Activated T-helper 1 cell treated with anti-CD3 and anti-CD28 coated beads, Interleukin-12 subunit alpha, Interleukin-12 subunit beta, Interleukin-2, Interleukin-4 antibody, amounts not matched to agents 30 ng/mL and 10 ng/mL and 1 ng/mL, durations not matched to agents 14 hours and 24 hours and 36 hours (primary cell): ENCODE measurements at regions not wholly inside any gene's neighbourhood (a gene's known extent, or its start where the extent isn't known, plus 50 kb on each side); places are given as distances from the start of the nearest gene placed in this dataset.
"Not testable (repeated sequence)": the region's sequence is repeated elsewhere in the genome, so short reads cannot be mapped to it uniquely, and the experiment has no call there.

Source experiments
- DNase-seq: peaks from one replicate; pipeline ENCODE4 v3.0.0; 2021; ENCODE audit warnings: low spot score
- H3K27ac Mint-ChIP-seq: one replicate; pipeline ENCODE4 v1.8.0; 2021; ENCODE audit warnings: mild to moderate bottlenecking, mixed read lengths
- H3K27me3 Mint-ChIP-seq: one replicate; pipeline ENCODE4 v1.8.0; 2022; ENCODE audit warnings: mild to moderate bottlenecking, moderate library complexity, mixed read lengths; ENCODE audit not compliant: insufficient read depth
- H3K36me3 Mint-ChIP-seq: one replicate; pipeline ENCODE4 v1.8.0; 2021; ENCODE audit warnings: low read depth, mixed read lengths
- H3K4me1 Mint-ChIP-seq: one replicate; pipeline ENCODE4 v1.8.0; 2021; ENCODE audit warnings: low read depth, mixed read lengths
- H3K4me3 Mint-ChIP-seq: one replicate; pipeline ENCODE4 v1.8.0; 2021; ENCODE audit warnings: mild to moderate bottlenecking, moderate library complexity, mixed read lengths
- H3K9me3 Mint-ChIP-seq: one replicate; pipeline ENCODE4 v1.8.0; 2021; ENCODE audit warnings: mixed read lengths
- intact Hi-C: fragments of 100-400 bp; cut with micrococcal nuclease; formaldehyde crosslinking; loops from one replicate; pipeline ENCODE4 v1.15.1; 2024

DNA sequence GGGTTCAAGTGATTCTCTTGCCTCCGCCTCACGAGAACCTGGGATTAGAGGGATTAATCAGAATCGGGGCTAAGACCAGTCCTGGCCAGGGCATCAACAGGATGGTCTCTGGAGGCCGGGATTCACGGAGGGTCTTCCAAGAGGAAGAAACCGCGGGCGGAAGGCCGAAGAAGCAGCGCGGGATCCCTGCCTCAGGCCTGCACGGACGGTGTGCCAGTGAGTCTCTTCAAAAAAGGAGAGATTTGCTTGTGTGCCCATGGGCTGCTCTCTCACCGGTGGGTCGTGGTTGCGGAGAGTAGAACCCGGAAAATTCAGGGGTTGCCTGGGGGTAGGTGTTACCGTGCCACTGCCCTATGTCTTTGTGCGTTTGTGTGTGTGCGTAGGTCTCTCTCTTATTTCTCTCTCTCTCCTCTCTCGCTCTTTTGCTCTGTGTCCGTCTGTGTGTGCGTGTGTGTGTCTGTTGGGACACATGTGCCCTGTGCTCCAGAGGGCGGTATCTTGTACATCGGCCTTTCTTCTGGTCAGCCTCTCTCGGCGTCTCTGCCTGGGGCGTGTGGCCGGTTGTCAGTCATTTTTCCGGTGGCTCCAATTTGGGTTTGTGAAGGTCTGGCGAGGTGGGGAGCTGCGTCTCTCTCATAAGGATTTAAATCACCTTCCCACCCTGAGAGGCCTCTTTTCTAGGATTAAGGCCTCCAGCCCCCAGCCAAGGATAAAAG, 613.2 kb downstream of the KCNJ18 start:
- Mint-ChIP-seq H3K9me3 (peaks cover 52% of the 10 kb centered on the region), H3K4me1 (no peaks in the 10 kb centered on the region), H3K27ac (no peak overlapping the region), H3K36me3 (peaks cover 1% of the 10 kb centered on the region), H3K4me3 (no peak overlapping the region), H3K27me3 (no peaks in the 10 kb centered on the region)
- no peak for DNase-seq
- intact Hi-C loops: no loop called here

DNA sequence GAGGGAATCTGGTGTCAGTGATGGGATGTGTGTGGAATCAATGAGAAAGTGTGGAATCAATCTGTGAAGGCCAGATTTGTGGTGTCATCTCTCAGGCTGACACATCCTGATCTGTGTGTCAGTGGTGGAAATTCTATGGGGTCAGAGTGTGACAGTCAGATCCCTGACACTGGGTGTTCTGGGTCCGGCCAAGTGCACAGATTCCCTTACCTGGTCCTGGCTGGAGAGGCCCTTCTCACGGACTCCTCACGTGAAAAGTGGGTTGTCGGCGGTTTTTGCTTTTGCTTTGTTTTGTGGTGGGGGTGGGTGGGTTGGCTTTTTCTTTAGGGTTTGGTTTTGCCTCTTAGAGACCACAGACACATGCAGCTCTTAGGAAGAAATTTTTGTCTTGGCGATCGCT, 618.0 kb downstream of the KCNJ18 start:
- intact Hi-C loops, H3K27me3 Mint-ChIP-seq, H3K27ac Mint-ChIP-seq, H3K36me3 Mint-ChIP-seq, H3K4me1 Mint-ChIP-seq, H3K4me3 Mint-ChIP-seq, DNase-seq: not testable (repeated sequence)
- peaks cover 48% of the 10 kb centered on the region for H3K9me3 Mint-ChIP-seq

DNA sequence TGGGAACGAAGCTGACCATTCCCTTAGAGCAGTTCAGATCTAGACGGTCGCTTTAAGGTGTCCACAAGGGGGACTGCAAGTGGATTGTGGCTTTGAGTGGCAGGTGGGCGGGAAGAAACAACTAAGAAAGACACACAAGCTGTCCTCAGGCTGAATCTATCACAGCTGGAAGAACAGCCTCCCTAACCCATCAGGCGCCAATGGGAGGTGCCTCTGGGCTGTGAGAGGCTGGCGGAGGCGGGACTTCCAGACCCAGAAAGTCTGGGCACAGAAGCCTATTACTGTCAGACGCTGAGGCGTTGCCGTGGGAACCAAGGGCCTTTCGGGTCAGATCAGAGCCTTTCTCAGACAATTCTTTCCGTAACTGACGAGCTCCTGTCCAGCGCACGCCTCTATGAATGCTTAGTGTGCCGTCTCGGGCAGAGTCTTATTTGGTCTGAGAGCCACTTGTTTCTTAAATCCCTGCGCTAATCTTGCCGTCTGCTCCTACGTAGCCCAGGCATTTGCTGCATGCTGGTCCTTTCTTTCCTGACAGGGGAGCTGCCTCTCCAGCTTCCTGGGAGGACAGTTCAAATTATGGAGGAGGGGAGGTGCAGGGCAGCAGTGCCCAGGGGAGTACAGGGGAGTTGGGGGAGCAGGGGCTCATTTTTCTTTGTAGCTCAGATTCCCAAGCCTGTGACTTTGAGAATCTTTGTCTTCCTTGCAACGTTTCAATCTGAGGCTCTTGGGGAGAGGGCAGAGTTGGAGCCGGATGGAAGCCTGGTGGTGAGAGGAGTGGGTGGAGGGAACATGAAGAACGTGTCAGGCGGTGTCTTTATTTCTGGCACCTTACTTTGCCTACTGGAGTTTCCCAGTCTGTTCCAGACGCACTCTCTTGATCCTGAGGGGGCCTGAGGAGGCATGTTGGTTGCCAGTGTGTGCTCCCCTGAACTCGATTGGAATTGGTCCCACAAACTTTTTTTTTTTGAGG, 618.7 kb downstream of the KCNJ18 start:
- Mint-ChIP-seq H3K36me3 (no peaks in the 10 kb centered on the region), H3K4me3 (no peak overlapping the region), H3K27me3 (no peaks in the 10 kb centered on the region), H3K4me1 (no peaks in the 10 kb centered on the region), H3K9me3 (peaks cover 43% of the 10 kb centered on the region), H3K27ac (no peak overlapping the region)
- intact Hi-C loops: no loop called here
- no peak for DNase-seq

DNA sequence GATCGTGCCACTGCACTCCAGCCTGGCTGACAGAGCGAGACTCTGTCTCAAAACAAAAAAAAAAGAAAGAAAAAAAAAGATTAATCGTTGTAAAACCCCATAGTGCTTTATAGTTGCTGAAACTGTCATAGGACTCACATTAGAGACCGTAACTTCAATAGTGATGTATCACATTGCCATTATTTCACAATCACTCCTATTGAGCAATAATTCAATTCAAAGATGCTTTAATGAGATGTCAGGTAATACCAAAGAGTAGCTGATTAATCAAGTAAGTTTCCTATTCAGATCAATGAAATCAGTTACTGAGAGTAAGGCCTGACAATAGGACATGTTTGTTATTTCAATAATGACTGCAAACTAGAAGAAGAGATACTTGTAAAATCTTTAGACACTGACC, 628.7 kb downstream of the KCNJ18 start:
- H3K4me3 Mint-ChIP-seq, H3K4me1 Mint-ChIP-seq, H3K36me3 Mint-ChIP-seq, H3K27me3 Mint-ChIP-seq, DNase-seq, H3K27ac Mint-ChIP-seq, intact Hi-C loops: not testable (repeated sequence)
- peaks cover 43% of the 10 kb centered on the region for H3K9me3 Mint-ChIP-seq

DNA sequence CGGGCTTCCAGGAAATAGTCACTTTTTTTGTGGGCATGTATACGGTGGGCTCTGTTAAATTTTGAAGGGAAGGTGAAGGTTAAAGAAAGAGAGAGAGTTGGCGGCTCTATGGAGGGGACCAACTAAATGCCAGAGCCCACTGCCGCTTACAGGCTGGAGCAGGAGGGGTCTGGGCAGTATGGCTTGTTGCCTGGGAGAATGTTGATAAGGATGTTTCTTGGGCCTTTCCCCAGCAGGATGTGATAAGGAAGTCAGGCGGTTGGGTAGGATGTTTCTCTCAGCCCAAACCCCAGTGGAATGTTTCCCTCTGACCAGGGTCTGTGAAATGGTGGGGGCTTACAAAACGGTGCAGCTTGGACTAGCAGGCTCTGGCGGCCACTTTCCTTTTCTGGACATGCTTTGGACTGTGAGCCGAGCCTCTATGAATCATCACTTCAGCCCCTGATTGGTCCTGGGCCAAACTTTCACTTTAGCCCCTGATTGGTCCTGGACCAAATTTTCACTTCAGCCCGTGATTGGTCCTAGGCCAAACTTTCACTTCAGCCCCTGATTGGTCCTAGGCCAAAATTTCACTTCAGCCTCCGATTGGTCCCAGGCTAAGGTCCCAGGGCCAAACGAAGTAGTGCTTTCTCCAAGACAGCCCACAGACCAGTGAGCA, 630.7 kb downstream of the KCNJ18 start:
- not testable (repeated sequence) for H3K27me3 Mint-ChIP-seq

DNA sequence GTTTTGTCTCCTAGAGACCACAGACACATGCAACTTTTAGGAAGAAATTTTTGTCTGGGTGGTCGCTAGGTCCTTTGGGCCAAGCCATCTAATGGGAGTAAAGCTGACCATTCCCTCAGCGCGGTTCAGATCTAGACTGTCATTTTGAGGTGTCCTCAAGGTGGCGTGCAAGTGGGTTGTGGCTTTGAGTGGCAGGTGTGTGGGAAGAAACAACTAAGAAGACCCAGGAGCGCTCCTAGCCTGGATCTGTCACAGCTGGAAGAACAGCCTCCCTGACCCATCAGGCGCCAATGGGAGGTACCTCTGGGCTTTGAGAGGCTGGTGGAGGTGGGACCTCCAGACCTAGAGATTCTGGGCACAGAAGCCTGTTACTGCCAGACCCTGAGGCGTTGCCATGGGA, 645.1 kb downstream of the KCNJ18 start:
- Mint-ChIP-seq H3K27ac (no peak overlapping the region), H3K4me3 (no peak overlapping the region), H3K27me3 (no peaks in the 10 kb centered on the region), H3K4me1 (no peaks in the 10 kb centered on the region), H3K36me3 (no peaks in the 10 kb centered on the region), H3K9me3 (peaks cover 23% of the 10 kb centered on the region)
- no peak for DNase-seq
- intact Hi-C loops: no loop called here

More for the DNA sequence above, 630.7 kb downstream of the KCNJ18 start:
- H3K27ac Mint-ChIP-seq, H3K36me3 Mint-ChIP-seq, DNase-seq, H3K4me1 Mint-ChIP-seq, intact Hi-C loops, H3K4me3 Mint-ChIP-seq: not testable (repeated sequence)
- peaks cover 37% of the 10 kb centered on the region for H3K9me3 Mint-ChIP-seq

DNA sequence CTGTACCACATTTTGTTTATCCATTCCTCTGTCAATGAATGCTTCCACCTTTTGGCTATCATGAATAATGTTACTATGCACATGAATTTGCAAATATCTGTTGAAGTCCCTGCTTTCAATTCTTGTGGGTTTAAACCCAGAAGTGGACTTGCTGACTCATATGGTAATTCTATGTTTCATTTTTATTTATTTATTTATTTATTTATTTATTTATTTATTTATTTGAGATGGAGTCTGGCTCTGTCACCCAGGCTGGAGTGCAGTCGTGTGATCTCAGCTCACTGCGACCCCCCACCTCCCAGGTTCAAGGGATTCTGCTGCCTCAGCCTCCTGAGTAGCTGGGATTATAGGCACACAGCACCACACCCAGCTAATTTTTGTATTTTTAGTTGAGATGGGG, 664.3 kb downstream of the KCNJ18 start:
- DNase-seq, intact Hi-C loops, H3K27me3 Mint-ChIP-seq, H3K4me3 Mint-ChIP-seq, H3K4me1 Mint-ChIP-seq, H3K27ac Mint-ChIP-seq, H3K36me3 Mint-ChIP-seq: not testable (repeated sequence)
- H3K9me3 Mint-ChIP-seq: peaks cover 25% of the 10 kb centered on the region

DNA sequence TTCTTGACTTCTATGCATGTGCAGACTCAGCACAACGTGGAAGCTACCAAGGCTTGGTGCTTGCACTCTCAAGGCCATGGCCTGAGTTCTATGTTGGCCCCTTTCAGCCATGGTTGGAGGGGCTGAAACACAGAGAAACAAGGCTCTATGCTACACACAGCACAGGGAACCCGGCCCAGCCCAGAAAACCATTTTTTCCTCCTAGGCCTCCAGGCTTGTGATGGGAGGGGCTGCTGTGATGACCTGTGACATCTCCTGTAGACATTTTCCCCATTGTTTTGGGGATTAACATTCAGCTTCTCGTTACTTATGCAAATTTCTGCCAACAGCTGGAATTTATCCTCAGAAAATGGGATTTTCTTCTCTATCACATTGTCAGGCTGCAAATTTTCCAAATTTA, 678.7 kb downstream of the KCNJ18 start:
- H3K4me3 Mint-ChIP-seq, DNase-seq, intact Hi-C loops, H3K36me3 Mint-ChIP-seq, H3K4me1 Mint-ChIP-seq, H3K27ac Mint-ChIP-seq, H3K27me3 Mint-ChIP-seq: not testable (repeated sequence)
- peaks cover 48% of the 10 kb centered on the region for H3K9me3 Mint-ChIP-seq

DNA sequence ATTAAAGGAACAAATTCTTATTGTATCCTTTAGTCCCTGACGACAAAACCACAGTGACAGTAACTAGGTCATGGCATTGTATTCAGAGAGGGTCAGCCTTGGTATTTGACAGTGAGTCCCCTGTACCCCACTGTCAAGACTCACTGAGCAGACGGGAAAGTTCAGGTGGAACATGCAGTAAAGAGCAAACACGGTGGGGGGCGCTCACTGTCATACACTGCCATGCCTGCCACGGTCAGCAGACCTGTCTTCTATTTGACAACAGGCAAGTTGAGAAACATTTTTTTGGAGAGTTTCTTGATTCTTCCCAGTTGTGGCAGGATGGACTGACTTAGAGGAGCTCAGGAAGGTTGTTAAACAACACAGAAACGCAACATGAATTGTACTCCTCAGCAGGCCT, 681.6 kb downstream of the KCNJ18 start:
- Mint-ChIP-seq H3K9me3 (peaks cover 42% of the 10 kb centered on the region), H3K4me1 (no peaks in the 10 kb centered on the region), H3K27ac (no peak overlapping the region), H3K4me3 (no peak overlapping the region), H3K36me3 (no peaks in the 10 kb centered on the region), H3K27me3 (no peaks in the 10 kb centered on the region)
- intact Hi-C loops: no loop called here
- no peak for DNase-seq

DNA sequence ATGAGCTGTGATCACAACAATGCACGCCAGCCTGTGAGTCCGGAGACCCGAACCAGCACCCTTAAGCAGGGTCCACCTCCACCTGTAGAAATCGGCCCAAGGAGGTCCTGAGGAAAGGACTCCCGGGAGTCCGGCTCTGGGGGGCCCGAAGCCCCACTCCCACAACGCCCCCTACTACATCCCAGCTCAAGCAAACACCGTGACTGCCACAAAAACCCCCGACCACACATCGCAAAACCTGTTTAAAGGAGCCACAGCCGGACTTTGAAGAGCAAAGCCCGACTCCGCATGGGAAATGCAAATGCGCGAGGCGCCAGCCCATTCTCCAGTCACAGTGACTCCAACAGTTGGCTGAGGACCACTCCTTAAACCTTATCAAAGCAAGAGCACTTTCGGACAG, 682.4 kb downstream of the KCNJ18 start:
- no peak for DNase-seq
- H3K4me3 Mint-ChIP-seq: no peak overlapping the region
- H3K27me3 Mint-ChIP-seq: no peaks in the 10 kb centered on the region
- no peak overlapping the region for H3K27ac Mint-ChIP-seq
- intact Hi-C loops: no loop called here
- peaks cover 41% of the 10 kb centered on the region for H3K9me3 Mint-ChIP-seq
- no peaks in the 10 kb centered on the region for H3K36me3 Mint-ChIP-seq
- no peaks in the 10 kb centered on the region for H3K4me1 Mint-ChIP-seq

DNA sequence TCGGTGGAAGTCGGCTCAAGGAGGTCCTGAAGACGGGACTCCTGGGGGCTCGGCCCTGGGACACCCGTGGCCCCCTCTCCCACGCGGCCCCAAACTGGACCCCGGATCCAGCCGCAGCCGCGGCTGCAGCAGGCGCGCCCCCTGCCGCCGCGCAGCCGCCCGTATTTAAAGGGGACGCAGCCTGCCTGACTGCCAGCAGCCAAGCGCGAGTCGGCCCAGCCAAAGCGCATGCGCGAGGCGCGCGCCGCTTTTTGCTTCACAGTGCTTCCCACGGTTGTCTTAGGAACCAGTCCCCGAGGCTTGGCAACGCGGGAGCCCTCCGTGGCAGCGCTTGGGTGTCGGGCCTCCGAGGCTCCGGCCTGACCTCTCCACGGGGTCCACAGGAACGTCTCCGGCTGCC, 684.4 kb downstream of the KCNJ18 start:
- H3K27ac Mint-ChIP-seq, H3K36me3 Mint-ChIP-seq, intact Hi-C loops: not testable (repeated sequence)

DNA sequence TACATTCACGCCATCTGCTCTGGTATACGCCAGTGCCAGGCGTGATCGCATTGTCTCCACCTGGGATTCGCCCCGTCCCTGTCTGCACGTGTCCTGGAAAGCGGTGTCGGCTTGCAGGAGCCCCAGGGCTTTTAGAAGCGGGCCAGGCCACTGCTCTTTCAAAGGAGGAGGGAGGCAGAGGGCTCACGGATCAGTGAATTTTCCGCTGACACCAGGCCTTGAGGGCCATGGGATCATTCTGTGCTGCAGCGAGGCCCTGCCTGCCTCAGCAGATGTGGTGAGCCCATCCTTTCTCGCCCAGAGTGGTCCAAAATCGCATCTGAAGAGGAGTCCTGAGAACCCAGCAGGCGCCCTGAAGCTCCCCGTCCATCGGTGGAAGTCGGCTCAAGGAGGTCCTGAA, 686.4 kb downstream of the KCNJ18 start:
- H3K4me1 Mint-ChIP-seq, H3K27ac Mint-ChIP-seq, intact Hi-C loops, H3K27me3 Mint-ChIP-seq, H3K36me3 Mint-ChIP-seq, H3K4me3 Mint-ChIP-seq, DNase-seq: not testable (repeated sequence)
- H3K9me3 Mint-ChIP-seq: peaks cover 14% of the 10 kb centered on the region

More for the DNA sequence above, 684.4 kb downstream of the KCNJ18 start:
- H3K27me3 Mint-ChIP-seq, H3K4me3 Mint-ChIP-seq, H3K4me1 Mint-ChIP-seq, DNase-seq: not testable (repeated sequence)
- H3K9me3 Mint-ChIP-seq: peaks cover 30% of the 10 kb centered on the region

DNA sequence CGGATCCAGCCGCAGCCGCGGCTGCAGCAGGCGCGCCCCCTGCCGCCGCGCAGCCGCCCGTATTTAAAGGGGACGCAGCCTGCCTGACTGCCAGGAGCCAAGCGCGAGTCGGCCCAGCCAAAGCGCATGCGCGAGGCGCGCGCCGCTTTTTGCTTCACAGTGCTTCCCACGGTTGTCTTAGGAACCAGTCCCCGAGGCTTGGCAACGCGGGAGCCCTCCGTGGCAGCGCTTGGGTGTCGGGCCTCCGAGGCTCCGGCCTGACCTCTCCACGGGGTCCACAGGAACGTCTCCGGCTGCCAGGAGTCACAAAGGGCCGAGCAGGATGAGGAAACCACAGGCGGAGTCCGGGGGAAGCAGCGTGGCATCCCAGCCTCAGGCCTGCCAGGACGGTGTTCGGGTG, 689.3 kb downstream of the KCNJ18 start:
- H3K9me3 Mint-ChIP-seq, H3K36me3 Mint-ChIP-seq, intact Hi-C loops: not testable (repeated sequence)

More for the DNA sequence above, 689.3 kb downstream of the KCNJ18 start:
- H3K4me3 Mint-ChIP-seq, H3K27me3 Mint-ChIP-seq, DNase-seq, H3K4me1 Mint-ChIP-seq, H3K27ac Mint-ChIP-seq: not testable (repeated sequence)
